HEK293 (cell line): ENCODE measurements at regions not wholly inside any gene's neighbourhood (a gene's known extent, or its start where the extent isn't known, plus 50 kb on each side); places are given as distances from the start of the nearest gene placed in this dataset.

ENCODE experiments used
- CTCF ChIA-PET: fragments of 350-600 bp; formaldehyde crosslinking; extraction: SDS; loops from one replicate; lab custom pipeline; 2021; ENCODE audit warnings: antibody characterized with exemption; lab: Yijun Ruan, JAX
- POLR2A ChIA-PET: fragments of 300-600 bp; formaldehyde crosslinking; extraction: SDS; loops from one replicate; lab custom pipeline; 2020; ENCODE audit warnings: antibody characterized with exemption, inconsistent platforms; lab: Yijun Ruan, JAX
- H3K27ac ChIP-seq: fragments of 200-500 bp; sonication (Bioruptor generic); 2 replicates; pipeline ENCODE4 v1.5.1; 2014; ENCODE audit warnings: low read depth, low read length, control low read depth, inconsistent platforms; ENCODE audit errors: extremely low read depth
- H3K36me3 ChIP-seq, 2 experiments: fragments of 200-500 bp in 1 of 2; sonication (Bioruptor generic) in 1 of 2; 1 replicate in 1 of 2; 2 replicates in 1 of 2; pipeline ENCODE4 v1.5.1; 2014 to 2017; ENCODE audit warnings: inconsistent platforms in 2 of 2, low read length in 2 of 2; ENCODE audit not compliant: control insufficient read depth in 2 of 2, insufficient read depth in 1 of 2
- H3K4me1 ChIP-seq: fragments of 200-500 bp; sonication (Bioruptor generic); 2 replicates; pipeline ENCODE4 v1.5.1; 2014; ENCODE audit warnings: mild to moderate bottlenecking, low read length, inconsistent platforms; ENCODE audit not compliant: control insufficient read depth, insufficient read depth
- H3K4me3 ChIP-seq: 2 replicates; pipeline ENCODE4 v1.5.1; 2011; ENCODE audit warnings: low read depth, mild to moderate bottlenecking, control low read depth, low read length, moderate library complexity
- H3K9me3 ChIP-seq: fragments of 200-500 bp; sonication (Bioruptor generic); 2 replicates; pipeline ENCODE4 v1.5.1; 2014; ENCODE audit warnings: low read depth, low read length, inconsistent platforms; ENCODE audit not compliant: control insufficient read depth, insufficient read depth
- EGR2 ChIP-seq: fragments of 450-650 bp; formaldehyde crosslinking; IDR thresholded peaks from 2 replicates; pipeline ENCODE4 v1.5.1; 2016; ENCODE audit warnings: low read depth, missing biosample characterization, missing genetic modification characterization
- GFI1B ChIP-seq: fragments of 450-650 bp; formaldehyde crosslinking; IDR thresholded peaks from 2 replicates; pipeline ENCODE4 v1.5.1; 2016; ENCODE audit warnings: missing biosample characterization, missing genetic modification characterization
- GLI2 ChIP-seq: fragments of 450-650 bp; formaldehyde crosslinking; IDR thresholded peaks from 2 replicates; pipeline ENCODE4; 2017; ENCODE audit warnings: missing biosample characterization, missing genetic modification characterization, low read depth, borderline replicate concordance
- PRDM1 ChIP-seq: fragments of 450-650 bp; formaldehyde crosslinking; IDR thresholded peaks from 2 replicates; pipeline ENCODE4; 2016; ENCODE audit warnings: missing biosample characterization, missing genetic modification characterization
- SCRT1 ChIP-seq: fragments of 450-650 bp; formaldehyde crosslinking; IDR thresholded peaks from 2 replicates; pipeline ENCODE4 v1.5.1; 2016; ENCODE audit warnings: missing biosample characterization, missing genetic modification characterization, borderline replicate concordance
- SP2 ChIP-seq: fragments of 450-650 bp; formaldehyde crosslinking; IDR thresholded peaks from 2 replicates; pipeline ENCODE4 v1.5.1; 2016; ENCODE audit warnings: missing biosample characterization, missing genetic modification characterization
- TCF7L2 ChIP-seq: IDR thresholded peaks from 2 replicates; pipeline ENCODE4 v1.6.1; 2011; ENCODE audit warnings: low read depth, mild to moderate bottlenecking, inconsistent platforms, low read length, moderate library complexity, borderline replicate concordance
- ZBTB10 ChIP-seq: fragments of 450-650 bp; formaldehyde crosslinking; IDR thresholded peaks from 2 replicates; pipeline ENCODE4 v1.5.1; 2016; ENCODE audit warnings: missing biosample characterization, missing genetic modification characterization
- ZFHX2 ChIP-seq: fragments of 450-650 bp; formaldehyde crosslinking; conservative IDR thresholded peaks from 2 replicates; pipeline ENCODE4 v1.5.1; 2016; ENCODE audit warnings: missing biosample characterization, missing genetic modification characterization
- ZNF133 ChIP-seq: fragments of 450-650 bp; formaldehyde crosslinking; IDR thresholded peaks from 2 replicates; pipeline ENCODE4 v1.5.1; 2016; ENCODE audit warnings: missing biosample characterization, missing genetic modification characterization
- ZNF138 ChIP-seq: fragments of 450-650 bp; formaldehyde crosslinking; IDR thresholded peaks from 2 replicates; pipeline ENCODE4 v1.5.1; 2016; ENCODE audit warnings: missing biosample characterization, missing genetic modification characterization, borderline replicate concordance
- ZNF184 ChIP-seq: fragments of 450-650 bp; IDR thresholded peaks from 2 replicates; pipeline ENCODE4 v1.5.1; 2018; ENCODE audit warnings: missing biosample characterization, mild to moderate bottlenecking, missing genetic modification characterization
- ZNF2 ChIP-seq: fragments of 450-650 bp; formaldehyde crosslinking; IDR thresholded peaks from 2 replicates; pipeline ENCODE4 v1.5.1; 2016; ENCODE audit warnings: missing biosample characterization, missing genetic modification characterization
- ZNF366 ChIP-seq: fragments of 450-650 bp; formaldehyde crosslinking; conservative IDR thresholded peaks from 2 replicates; pipeline ENCODE4 v1.5.1; 2016; ENCODE audit warnings: missing biosample characterization, missing genetic modification characterization
- ZNF404 ChIP-seq: fragments of 450-650 bp; formaldehyde crosslinking; IDR thresholded peaks from 2 replicates; pipeline ENCODE4 v1.5.1; 2017; ENCODE audit warnings: missing biosample characterization, missing genetic modification characterization
- ZNF416 ChIP-seq: fragments of 450-650 bp; formaldehyde crosslinking; IDR thresholded peaks from 2 replicates; pipeline ENCODE4 v1.5.1; 2016; ENCODE audit warnings: missing biosample characterization, missing genetic modification characterization
- ZNF501 ChIP-seq: fragments of 450-650 bp; formaldehyde crosslinking; IDR thresholded peaks from 2 replicates; pipeline ENCODE4 v1.5.1; 2016; ENCODE audit warnings: missing biosample characterization, missing genetic modification characterization
- ZNF510 ChIP-seq: fragments of 450-650 bp; formaldehyde crosslinking; IDR thresholded peaks from 2 replicates; pipeline ENCODE4 v1.5.1; 2018; ENCODE audit warnings: mild to moderate bottlenecking, missing genetic modification characterization, missing biosample characterization; ENCODE audit not compliant: insufficient replicate concordance
- ZNF530 ChIP-seq: fragments of 450-650 bp; formaldehyde crosslinking; IDR thresholded peaks from 2 replicates; pipeline ENCODE4 v1.5.1; 2016; ENCODE audit warnings: low read depth, missing biosample characterization, missing genetic modification characterization
- ZNF600 ChIP-seq: fragments of 450-650 bp; formaldehyde crosslinking; IDR thresholded peaks from 2 replicates; pipeline ENCODE4 v1.5.1; 2016; ENCODE audit warnings: missing biosample characterization, missing genetic modification characterization
- ZNF701 ChIP-seq: fragments of 450-650 bp; formaldehyde crosslinking; IDR thresholded peaks from 2 replicates; pipeline ENCODE4 v1.5.1; 2016; ENCODE audit warnings: missing biosample characterization, missing genetic modification characterization
- TF ChIP-seq, protein P1 (sequence below): fragments of 450-650 bp; formaldehyde crosslinking; IDR thresholded peaks from 2 replicates; pipeline ENCODE4 v1.5.1; 2017; ENCODE audit warnings: missing biosample characterization, missing genetic modification characterization
- TF ChIP-seq, protein P2 (sequence below): fragments of 450-650 bp; formaldehyde crosslinking; IDR thresholded peaks from 2 replicates; pipeline ENCODE4 v1.5.1; 2016; ENCODE audit warnings: missing biosample characterization, missing genetic modification characterization

- H3K9me3 ChIP-seq = no peaks in the 10 kb centered on the region
- no peak overlapping the region for H3K27ac ChIP-seq
- TF ChIP-seq, protein P1, sequence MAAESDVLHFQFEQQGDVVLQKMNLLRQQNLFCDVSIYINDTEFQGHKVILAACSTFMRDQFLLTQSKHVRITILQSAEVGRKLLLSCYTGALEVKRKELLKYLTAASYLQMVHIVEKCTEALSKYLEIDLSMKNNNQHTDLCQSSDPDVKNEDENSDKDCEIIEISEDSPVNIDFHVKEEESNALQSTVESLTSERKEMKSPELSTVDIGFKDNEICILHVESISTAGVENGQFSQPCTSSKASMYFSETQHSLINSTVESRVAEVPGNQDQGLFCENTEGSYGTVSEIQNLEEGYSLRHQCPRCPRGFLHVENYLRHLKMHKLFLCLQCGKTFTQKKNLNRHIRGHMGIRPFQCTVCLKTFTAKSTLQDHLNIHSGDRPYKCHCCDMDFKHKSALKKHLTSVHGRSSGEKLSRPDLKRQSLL = no peak
- TF ChIP-seq ZNF133 (tag by site-specific recombination) (no peak), ZNF138 (no peak), ZNF184 (tag by site-specific recombination) (no peak), ZNF530 (tag by site-specific recombination) (no peak), TCF7L2 (no peak), ZNF2 (no peak), SP2 (no peak), ZNF701 (tag by site-specific recombination) (no peak), GLI2 (tag by site-specific recombination) (no peak), ZNF404 (tag by site-specific recombination) (no peak), ZNF501 (tag by site-specific recombination) (no peak), SCRT1 (tag by site-specific recombination) (no peak)
- ChIA-PET POLR2A (no interaction called here), CTCF (no interaction called here)
- no peaks in the 10 kb centered on the region for H3K36me3 ChIP-seq
- H3K4me1 ChIP-seq = peaks cover 2% of the 10 kb centered on the region
- no peak overlapping the region for H3K4me3 ChIP-seq
These were observed 273.9 kb downstream of the RPS24 start for GRCh38 chr10:78307576-78307975.

DNA sequence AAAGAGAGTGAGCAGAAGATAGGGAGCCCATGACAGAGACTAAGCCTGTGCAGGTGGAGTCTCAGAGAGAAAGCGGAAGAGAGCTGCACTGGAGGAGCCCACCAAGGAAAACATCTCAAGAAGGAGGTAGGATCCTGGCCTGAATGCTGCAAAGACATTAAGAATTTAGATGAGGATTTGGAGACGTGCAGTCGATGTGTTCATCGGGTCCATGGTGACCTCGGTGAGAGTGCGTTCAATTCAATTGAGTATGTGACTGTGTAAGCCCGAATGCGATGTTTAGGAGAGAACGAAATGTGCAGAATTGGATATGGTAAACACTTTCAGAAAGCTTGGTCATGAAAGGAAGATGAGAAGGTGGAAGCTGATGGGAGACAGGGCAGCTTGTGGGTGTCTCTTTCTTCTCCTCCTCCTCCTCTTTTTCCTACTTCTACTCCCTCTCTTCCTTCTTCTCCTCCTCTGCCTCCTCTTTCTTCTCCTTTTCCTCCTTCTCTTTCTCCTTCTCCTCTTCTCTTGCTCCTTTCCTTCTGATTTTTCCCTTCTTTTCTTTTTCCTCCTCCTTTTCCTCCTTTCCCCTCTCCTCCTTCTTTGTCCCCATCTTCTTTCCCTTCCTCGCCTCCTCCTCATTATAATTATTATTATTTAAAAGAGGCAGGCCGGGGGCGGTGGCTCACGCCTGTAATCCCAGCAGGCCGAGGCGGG, 276.0 kb downstream of the RPS24 start:
- Histone ChIP-seq H3K27ac (no peak overlapping the region), H3K4me3 (no peak overlapping the region), H3K9me3 (no peaks in the 10 kb centered on the region), H3K36me3 (no peaks in the 10 kb centered on the region), H3K4me1 (no peaks in the 10 kb centered on the region)
- ChIA-PET POLR2A (no interaction called here), CTCF (no interaction called here)
- TF ChIP-seq PRDM1 (tag by site-specific recombination) (0 out of 2 replicates have a peak, but pooled peaks have one; percentile 23), ZNF366 (peak; percentile 64; the same call in 1 of the 2 replicates), ZBTB10 (tag by site-specific recombination) (no peak), ZNF416 (tag by site-specific recombination) (no peak), ZNF510 (tag by site-specific recombination) (no peak), EGR2 (tag by site-specific recombination) (peak; percentile 74), ZNF600 (tag by site-specific recombination) (no peak), ZFHX2 (tag by site-specific recombination) (peak; percentile 29; the same call in 1 of the 2 replicates), GFI1B (tag by site-specific recombination) (no peak)
- TF ChIP-seq, protein P2, sequence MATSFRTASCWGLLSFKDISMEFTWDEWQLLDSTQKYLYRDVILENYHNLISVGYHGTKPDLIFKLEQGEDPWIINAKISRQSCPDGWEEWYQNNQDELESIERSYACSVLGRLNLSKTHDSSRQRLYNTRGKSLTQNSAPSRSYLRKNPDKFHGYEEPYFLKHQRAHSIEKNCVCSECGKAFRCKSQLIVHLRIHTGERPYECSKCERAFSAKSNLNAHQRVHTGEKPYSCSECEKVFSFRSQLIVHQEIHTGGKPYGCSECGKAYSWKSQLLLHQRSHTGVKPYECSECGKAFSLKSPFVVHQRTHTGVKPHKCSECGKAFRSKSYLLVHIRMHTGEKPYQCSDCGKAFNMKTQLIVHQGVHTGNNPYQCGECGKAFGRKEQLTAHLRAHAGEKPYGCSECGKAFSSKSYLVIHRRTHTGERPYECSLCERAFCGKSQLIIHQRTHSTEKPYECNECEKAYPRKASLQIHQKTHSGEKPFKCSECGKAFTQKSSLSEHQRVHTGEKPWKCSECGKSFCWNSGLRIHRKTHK (tag by site-specific recombination) = no peak
